Stomach (tissue), 8 donors: ENCODE measurements at regions not wholly inside any gene's neighbourhood (a gene's known extent, or its start where the extent isn't known, plus 50 kb on each side); places are given as distances from the start of the nearest gene placed in this dataset.

ENCODE experiments used
- DNase-seq, 2 donors: peaks; one replicate each; pipeline versions ENCODE4 v3.0.0 to v3.0.0-alpha.2; 2013 to 2019
- H3K27ac ChIP-seq, 5 donors: fragments of 200-600 bp in 4 of 5; sonication (generic) in 4 of 5; one replicate each; pipeline ENCODE4 v1.5.1; 2013 to 2019; ENCODE audit warnings: mild to moderate bottlenecking in 1 of 5, moderate library complexity in 1 of 5
- H3K27me3 ChIP-seq, 3 donors: fragments of 200-600 bp; sonication (generic); one replicate each; pipeline ENCODE4 v1.5.1; 2017 to 2019; ENCODE audit warnings: mixed run types in 1 of 3
- H3K36me3 ChIP-seq, 4 donors: fragments of 200-600 bp; sonication (generic); 1 replicate in 3 of 4; 2 replicates in 1 of 4; pipeline ENCODE4 v1.5.1; 2016 to 2019
- H3K4me1 ChIP-seq, 4 donors: fragments of 200-600 bp; sonication (generic); one replicate each; pipeline ENCODE4 v1.5.1; 2016 to 2019
- H3K4me3 ChIP-seq, 4 donors: fragments of 200-600 bp; sonication (generic) in 3 of 4; one replicate each; pipeline ENCODE4 v1.5.1; 2016 to 2019; ENCODE audit warnings: mild to moderate bottlenecking in 1 of 4
- H3K9me3 ChIP-seq, 4 donors: fragments of 200-600 bp; sonication (generic); one replicate each; pipeline ENCODE4 v1.5.1; 2016 to 2019
- CTCF ChIP-seq, 7 experiments: fragments of 450-650 bp in 4 of 7; fragments of 200-600 bp in 3 of 7; sonication (generic) in 3 of 7; IDR thresholded peaks; one replicate each; pipeline ENCODE4 v1.5.1; 2016 to 2019; ENCODE audit warnings: antibody characterized with exemption in 7 of 7, control low read depth in 2 of 7, mild to moderate bottlenecking in 1 of 7
- EP300 ChIP-seq: sonication (generic); formaldehyde crosslinking; IDR thresholded peaks from one replicate; pipeline ENCODE4 v1.6.1; 2017; ENCODE audit warnings: antibody characterized with exemption
- POLR2A ChIP-seq, 4 donors: fragments of 450-650 bp; IDR thresholded peaks; one replicate each; pipeline ENCODE4 v1.6.1; 2016; ENCODE audit warnings: antibody characterized with exemption in 4 of 4, control low read depth in 2 of 4, mild to moderate bottlenecking in 1 of 4, moderate library complexity in 1 of 4
- POLR2AphosphoS5 ChIP-seq, 3 donors: sonication (generic); formaldehyde crosslinking; IDR thresholded peaks; one replicate each; pipeline ENCODE4 v1.6.1; 2016; ENCODE audit warnings: antibody characterized with exemption in 3 of 3
- WGBS, 5 donors: extraction: QIAGEN DNeasy Blood & Tissue Kit in 3 of 5; methylation state at CpG; one replicate each; pipeline versions ENCODE4 v1.1.5 to v1.1.7; 2013 to 2018; 5-methylcytosine and 5-hydroxymethylcytosine counted together
- intact Hi-C: fragments of 100-400 bp; cut with DNase I; formaldehyde crosslinking; loops from one replicate; pipeline ENCODE4 v1.15.1; 2023; ENCODE audit warnings: low total_unique reads
- donor health status: healthy with polysubstance abuse.
- donor health status: Bipolar disorder and iron deficiency.
- donor health status: healthy.

GRCh38 chr5:74421377-74421776, 219.2 kb downstream of the ENC1 start:
- no peaks in the 10 kb centered on the region for H3K36me3 ChIP-seq
- WGBS, 5 donors, result 35 to 63% (median 48%) methylated on average over 1 of the region's 1 CpG

GRCh38 chr5:74420947-74421346, 219.6 kb downstream of the ENC1 start:
- no peaks in the 10 kb centered on the region for H3K27me3 ChIP-seq
- no peak overlapping the region for H3K4me3 ChIP-seq
- H3K36me3 ChIP-seq, result no peaks in the 10 kb centered on the region
- H3K9me3 ChIP-seq, result no peaks in the 10 kb centered on the region
- H3K4me1 ChIP-seq, result peaks cover 0 to 9% (median 5%) of the 10 kb centered on the region in 4 donors
- intact Hi-C loops, result no loop called here
- DNase-seq, result no peak
- H3K27ac ChIP-seq, result no peak overlapping the region
- TF ChIP-seq EP300 (no peak), CTCF (IDR thresholded peaks at IDR 0.05) (no peak), POLR2AphosphoS5 (IDR thresholded peaks at IDR 0.05) (no peak), POLR2A (IDR thresholded peaks at IDR 0.05) (no peak)
- WGBS, 5 donors, result 39 to 100% (median 59%) methylated on average over 1 of the region's 1 CpG

More at GRCh38 chr5:74421377-74421776, 219.2 kb downstream of the ENC1 start:
- Histone ChIP-seq H3K4me3 (no peak overlapping the region), H3K27ac (no peak overlapping the region), H3K27me3 (no peaks in the 10 kb centered on the region), H3K9me3 (no peaks in the 10 kb centered on the region), H3K4me1 (peaks cover 0 to 5% (median 1%) of the 10 kb centered on the region in 4 donors)
- DNase-seq, result no peak
- intact Hi-C loops, result no loop called here
- no peak for TF ChIP-seq POLR2A (IDR thresholded peaks at IDR 0.05)
- TF ChIP-seq CTCF (IDR thresholded peaks at IDR 0.05), result no peak
- TF ChIP-seq POLR2AphosphoS5 (IDR thresholded peaks at IDR 0.05), result no peak
- no peak for TF ChIP-seq EP300

GRCh38 chr5:74420220-74420619, 220.3 kb downstream of the ENC1 start:
- H3K9me3 ChIP-seq, result no peaks in the 10 kb centered on the region
- no peak for DNase-seq
- H3K4me3 ChIP-seq, result no peak overlapping the region
- WGBS, 5 donors, result 58 to 91% (median 81%) methylated on average over 3 of the region's 3 CpGs
- no peaks in the 10 kb centered on the region for H3K27me3 ChIP-seq
- peaks cover 5 to 13% (median 9%) of the 10 kb centered on the region in 4 donors for H3K4me1 ChIP-seq
- TF ChIP-seq POLR2A (IDR thresholded peaks at IDR 0.05) (no peak), CTCF (IDR thresholded peaks at IDR 0.05) (no peak), EP300 (no peak)
- no peak overlapping the region for H3K27ac ChIP-seq
- no peaks in the 10 kb centered on the region for H3K36me3 ChIP-seq
- intact Hi-C loops, result no loop called here

- Histone ChIP-seq H3K4me1 (peaks cover 5 to 13% (median 7%) of the 10 kb centered on the region in 4 donors), H3K4me3 (no peak overlapping the region), H3K9me3 (no peaks in the 10 kb centered on the region), H3K27me3 (no peaks in the 10 kb centered on the region), H3K27ac (no peak overlapping the region), H3K36me3 (no peaks in the 10 kb centered on the region)
- intact Hi-C loops, result no loop called here
- DNase-seq, result no peak
- WGBS, 5 donors, result 78 to 89% (median 82%) methylated on average over 4 of the region's 4 CpGs
- TF ChIP-seq CTCF (IDR thresholded peaks at IDR 0.05) (no peak), POLR2AphosphoS5 (IDR thresholded peaks at IDR 0.05) (no peak), EP300 (no peak), POLR2A (IDR thresholded peaks at IDR 0.05) (no peak)
Observed at GRCh38 chr5:74419468-74419867, 221.1 kb downstream of the ENC1 start.
